Gastroesophageal sphincter (tissue), 3 donors: ENCODE measurements at regions not wholly inside any gene's neighbourhood (a gene's known extent, or its start where the extent isn't known, plus 50 kb on each side); places are given as distances from the start of the nearest gene placed in this dataset.

Source experiments
- POLR2A ChIP-seq, 2 donors: fragments of 450-650 bp; IDR thresholded peaks; one replicate each; pipeline ENCODE4 v1.6.1; 2017; ENCODE audit warnings: antibody characterized with exemption in 2 of 2, mild to moderate bottlenecking in 2 of 2, moderate library complexity in 1 of 2
- TF ChIP-seq, protein P1 (sequence below), 4 experiments: fragments of 200-600 bp in 2 of 4; fragments of 450-650 bp in 2 of 4; sonication (generic) in 1 of 4; IDR thresholded peaks; one replicate each; pipeline ENCODE4 v1.5.1; 2017 to 2019; ENCODE audit warnings: antibody characterized with exemption in 4 of 4, mild to moderate bottlenecking in 2 of 4, moderate library complexity in 2 of 4

DNA sequence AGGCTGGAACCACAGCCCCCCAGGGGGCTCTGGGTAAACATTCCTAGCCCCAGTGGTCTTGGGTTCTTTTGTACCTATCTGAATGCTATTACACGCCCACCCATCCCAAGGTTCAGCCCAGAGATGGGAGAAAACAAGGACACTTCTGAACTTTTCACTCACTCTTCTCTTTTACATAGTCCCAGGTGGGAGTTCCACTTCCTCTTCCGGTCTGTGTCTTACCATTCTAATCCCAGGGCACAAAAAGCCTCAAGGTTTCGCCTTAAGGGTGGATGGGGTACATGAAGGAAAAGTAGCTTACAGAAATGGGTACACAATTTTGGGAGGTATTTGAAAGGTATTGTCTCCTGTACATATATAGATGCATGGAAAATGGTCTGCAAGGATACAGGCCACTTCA lies 79.0 kb downstream of the TMEM30B start:
- TF ChIP-seq, protein P1, sequence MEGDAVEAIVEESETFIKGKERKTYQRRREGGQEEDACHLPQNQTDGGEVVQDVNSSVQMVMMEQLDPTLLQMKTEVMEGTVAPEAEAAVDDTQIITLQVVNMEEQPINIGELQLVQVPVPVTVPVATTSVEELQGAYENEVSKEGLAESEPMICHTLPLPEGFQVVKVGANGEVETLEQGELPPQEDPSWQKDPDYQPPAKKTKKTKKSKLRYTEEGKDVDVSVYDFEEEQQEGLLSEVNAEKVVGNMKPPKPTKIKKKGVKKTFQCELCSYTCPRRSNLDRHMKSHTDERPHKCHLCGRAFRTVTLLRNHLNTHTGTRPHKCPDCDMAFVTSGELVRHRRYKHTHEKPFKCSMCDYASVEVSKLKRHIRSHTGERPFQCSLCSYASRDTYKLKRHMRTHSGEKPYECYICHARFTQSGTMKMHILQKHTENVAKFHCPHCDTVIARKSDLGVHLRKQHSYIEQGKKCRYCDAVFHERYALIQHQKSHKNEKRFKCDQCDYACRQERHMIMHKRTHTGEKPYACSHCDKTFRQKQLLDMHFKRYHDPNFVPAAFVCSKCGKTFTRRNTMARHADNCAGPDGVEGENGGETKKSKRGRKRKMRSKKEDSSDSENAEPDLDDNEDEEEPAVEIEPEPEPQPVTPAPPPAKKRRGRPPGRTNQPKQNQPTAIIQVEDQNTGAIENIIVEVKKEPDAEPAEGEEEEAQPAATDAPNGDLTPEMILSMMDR (IDR thresholded peaks at IDR 0.05), result no peak
- TF ChIP-seq POLR2A (IDR thresholded peaks at IDR 0.05), result no peak
